Right lobe of liver (tissue), 6 donors: ENCODE measurements at regions not wholly inside any gene's neighbourhood (a gene's known extent, or its start where the extent isn't known, plus 50 kb on each side); places are given as distances from the start of the nearest gene placed in this dataset.

Experiments used
- ATAC-seq, 4 donors: fragments of 200-7000 bp; cut with Tn5 transposase; one replicate each; pipeline ENCODE4 v1.9.1; 2020; ENCODE audit warnings: mild to moderate bottlenecking in 4 of 4, moderate library complexity in 4 of 4
- DNase-seq, 3 donors: peaks; one replicate each; pipeline ENCODE4 v3.0.0-alpha.2; 2020
- H3K27ac ChIP-seq, 3 donors: fragments of 200-600 bp; one replicate each; pipeline ENCODE4 v1.8.0; 2022
- H3K27me3 ChIP-seq, 2 donors: fragments of 200-600 bp; one replicate each; pipeline ENCODE4 v1.8.0; 2022
- H3K36me3 ChIP-seq, 4 donors: fragments of 200-600 bp; sonication (generic) in 1 of 4; one replicate each; pipeline versions ENCODE4 v1.5.1 to v1.8.0; 2017 to 2022; ENCODE audit warnings: control low read depth in 1 of 4
- H3K4me1 ChIP-seq, 4 donors: fragments of 200-600 bp; sonication (generic) in 1 of 4; one replicate each; pipeline versions ENCODE4 v1.5.1 to v1.8.0; 2017 to 2022; ENCODE audit warnings: control low read depth in 1 of 4
- H3K4me3 ChIP-seq, 3 donors: fragments of 200-600 bp; one replicate each; pipeline ENCODE4 v1.8.0; 2022
- H3K9me3 ChIP-seq, 4 donors: fragments of 200-600 bp; sonication (generic) in 1 of 4; one replicate each; pipeline versions ENCODE4 v1.5.1 to v1.8.0; 2017 to 2022; ENCODE audit warnings: control low read depth in 1 of 4
- CTCF ChIP-seq, 4 donors: fragments of 200-600 bp in 3 of 4; fragments of 450-650 bp in 1 of 4; IDR thresholded peaks; one replicate each; pipeline versions ENCODE4 v1.5.1 to v1.8.0; 2016 to 2022; ENCODE audit warnings: antibody characterized with exemption in 4 of 4, mild to moderate bottlenecking in 2 of 4
- POLR2A ChIP-seq: fragments of 450-650 bp; IDR thresholded peaks from one replicate; pipeline ENCODE4 v1.6.1; 2017; ENCODE audit warnings: antibody characterized with exemption, mild to moderate bottlenecking
- WGBS: methylation state at CpG from one replicate; pipeline ENCODE4 v1.1.6; 2018; ENCODE audit warnings: low coverage, low lambda C conversion rate; ENCODE audit not compliant: insufficient coverage; ENCODE audit errors: missing lambda C conversion rate; 5-methylcytosine and 5-hydroxymethylcytosine counted together
- intact Hi-C, 2 donors: fragments of 100-400 bp; cut with DNase I; formaldehyde crosslinking; loops; one replicate each; pipeline versions ENCODE4 v1.11.2 to v1.14.1; 2022
- donor health status: DM: no; HTN: yes; CAD: no.
- donor health status: DM: no; HTN: no; CAD: no.
- donor health status: DM: no; HTN: no; CAD: no.
- donor health status: DM: no; HTN: yes; CAD: no.
- donor health status: DM: no; HTN: yes; CAD: no.

DNA sequence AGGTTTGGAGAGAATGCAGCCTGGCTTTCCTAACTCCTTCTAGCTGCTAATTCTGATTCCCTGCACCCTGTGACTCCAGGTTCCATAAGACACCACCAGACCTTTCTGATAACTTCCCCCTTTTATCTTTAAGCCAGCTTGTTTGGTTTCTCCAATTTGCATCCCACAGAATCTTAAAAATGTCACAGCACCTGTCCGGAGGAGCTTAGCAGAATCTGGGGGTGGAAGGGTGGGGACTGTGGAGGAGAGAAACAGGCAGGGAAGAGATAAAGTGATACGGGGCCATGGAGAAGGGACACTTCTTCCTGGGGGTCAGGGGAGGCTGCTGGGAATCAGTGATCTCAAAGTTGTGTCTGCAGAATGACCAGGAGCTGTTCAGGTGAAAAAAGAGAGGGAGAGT, 59.4 kb downstream of the FOXL1 start:
- TF ChIP-seq CTCF (IDR thresholded peaks at IDR 0.05) = no peak
- no peak for TF ChIP-seq POLR2A
- WGBS = 15% methylated on average over 2 of the region's 2 CpGs
- no peaks in the 10 kb centered on the region for H3K36me3 ChIP-seq
- no peaks in the 10 kb centered on the region for H3K27me3 ChIP-seq
- DNase-seq = no peak
- intact Hi-C loops = no loop called here
- H3K4me1 ChIP-seq = no peaks in the 10 kb centered on the region
- H3K9me3 ChIP-seq = no peaks in the 10 kb centered on the region
- H3K27ac ChIP-seq = no peak overlapping the region
- no peak for ATAC-seq
- no peak overlapping the region for H3K4me3 ChIP-seq

GRCh38 chr16:86638642-86639041, 60.3 kb downstream of the FOXL1 start:
- no peaks in the 10 kb centered on the region for H3K4me1 ChIP-seq
- no peaks in the 10 kb centered on the region for H3K36me3 ChIP-seq
- H3K9me3 ChIP-seq = no peaks in the 10 kb centered on the region
- intact Hi-C loops = no loop called here
- ATAC-seq = no peak
- WGBS = 50% methylated on average over 5 of the region's 10 CpGs
- no peak overlapping the region for H3K27ac ChIP-seq
- no peak for TF ChIP-seq CTCF (IDR thresholded peaks at IDR 0.05)
- no peak for DNase-seq
- H3K27me3 ChIP-seq = no peaks in the 10 kb centered on the region
- no peak overlapping the region for H3K4me3 ChIP-seq

GRCh38 chr16:86639354-86639753, 61.0 kb downstream of the FOXL1 start:
- Histone ChIP-seq H3K9me3 (no peaks in the 10 kb centered on the region), H3K4me1 (no peaks in the 10 kb centered on the region), H3K27ac (no peak overlapping the region), H3K4me3 (no peak overlapping the region), H3K36me3 (no peaks in the 10 kb centered on the region), H3K27me3 (no peaks in the 10 kb centered on the region)
- WGBS = 63% methylated on average over 6 of the region's 12 CpGs
- intact Hi-C loops = no loop called here
- ATAC-seq (no peak), DNase-seq (no peak)
- TF ChIP-seq POLR2A (no peak), CTCF (IDR thresholded peaks at IDR 0.05) (no peak)

DNA sequence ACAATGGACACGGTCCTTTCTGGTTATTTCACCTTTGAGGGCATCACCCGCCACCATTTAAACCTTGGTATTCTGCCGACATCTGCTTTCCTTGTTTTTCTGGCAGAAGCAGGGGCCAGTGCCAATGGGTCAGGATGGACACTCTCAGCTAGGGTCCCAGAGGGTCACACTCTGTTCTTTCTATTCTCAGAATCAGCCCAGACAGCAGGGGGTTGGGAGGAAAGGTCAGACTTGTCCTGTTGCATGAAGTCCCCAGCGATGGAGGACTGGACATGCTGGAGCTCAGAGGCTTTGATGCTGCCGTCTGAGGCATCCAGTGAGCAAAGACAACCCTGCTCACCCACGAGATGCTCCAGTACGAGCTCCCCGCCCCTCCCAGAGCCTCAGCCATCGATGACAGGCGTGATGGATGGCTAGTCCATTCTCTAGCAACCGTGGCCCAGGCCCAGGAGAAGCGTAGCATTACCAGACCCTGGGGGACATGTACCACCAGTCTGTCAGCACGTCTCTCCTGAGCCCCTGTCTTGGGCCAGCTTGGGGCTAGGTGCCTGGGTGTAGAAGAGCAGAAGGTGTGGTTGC, 62.0 kb downstream of the FOXL1 start:
- Histone ChIP-seq H3K9me3 (no peaks in the 10 kb centered on the region), H3K4me1 (no peaks in the 10 kb centered on the region), H3K36me3 (no peaks in the 10 kb centered on the region), H3K27me3 (no peaks in the 10 kb centered on the region), H3K4me3 (no peak overlapping the region), H3K27ac (no peak overlapping the region)
- TF ChIP-seq CTCF (IDR thresholded peaks at IDR 0.05) = no peak
- TF ChIP-seq POLR2A = no peak
- intact Hi-C loops = no loop called here
- WGBS = 68% methylated on average over 8 of the region's 13 CpGs
- ATAC-seq (no peak), DNase-seq (no peak)

GRCh38 chr16:86642087-86642486, 63.7 kb downstream of the FOXL1 start:
- no peaks in the 10 kb centered on the region for H3K36me3 ChIP-seq
- no peak overlapping the region for H3K27ac ChIP-seq
- H3K9me3 ChIP-seq = no peaks in the 10 kb centered on the region
- DNase-seq (no peak), ATAC-seq (no peak)
- no peaks in the 10 kb centered on the region for H3K27me3 ChIP-seq
- H3K4me1 ChIP-seq = no peaks in the 10 kb centered on the region
- no peak for TF ChIP-seq CTCF (IDR thresholded peaks at IDR 0.05)
- no peak for TF ChIP-seq POLR2A
- 36% methylated on average over 1 of the region's 1 CpG for WGBS
- no peak overlapping the region for H3K4me3 ChIP-seq
- intact Hi-C loops = no loop called here
